ENCODE measurements at regions not wholly inside any gene's neighbourhood (a gene's known extent, or its start where the extent isn't known, plus 50 kb on each side); places are given as distances from the start of the nearest gene placed in this dataset.
A peak's percentile ranks its signal among the peaks of the same experiment; 100 is the strongest.

DNA sequence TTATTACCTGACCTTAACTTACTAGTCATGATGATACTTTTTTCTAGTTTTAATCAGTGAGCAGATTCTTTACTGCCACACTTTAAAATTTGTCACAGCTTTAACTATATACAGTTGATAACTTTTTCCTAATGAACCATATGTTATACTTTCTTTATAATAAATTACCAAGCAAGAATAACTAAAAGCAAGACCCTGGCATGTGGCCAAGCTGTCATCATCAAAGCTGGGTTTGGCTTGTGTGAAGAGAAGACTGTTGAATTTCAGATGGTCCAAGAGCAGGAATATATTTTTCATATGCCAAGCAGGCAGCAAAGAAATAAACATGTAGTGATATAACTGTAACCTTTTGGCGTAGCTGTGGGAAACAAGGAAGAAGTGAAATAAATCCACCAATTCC, 93.5 kb downstream of the PUS7L start:
- DNase-seq = peak in 1 of 2 experiments; percentile 25

DNA sequence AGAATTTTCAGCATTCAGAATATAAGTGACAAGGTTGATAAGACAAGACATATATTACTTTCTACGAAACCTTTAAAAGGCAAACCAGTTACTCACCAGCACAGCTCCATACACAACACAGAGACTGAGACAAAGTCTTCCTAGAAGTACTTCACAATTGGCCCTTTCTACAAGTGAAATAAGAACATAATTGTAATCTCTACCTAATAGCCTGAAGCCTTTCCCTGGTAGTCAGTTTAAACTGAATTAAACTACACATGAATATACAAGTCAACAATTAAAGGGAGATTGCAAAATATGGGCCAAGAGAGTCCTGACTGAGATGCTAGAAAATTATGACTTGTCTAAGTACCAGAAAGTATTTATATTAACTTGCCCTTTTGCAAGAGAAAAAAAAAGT, 95.9 kb downstream of the PUS7L start:
- DNase-seq = no peak

DNA sequence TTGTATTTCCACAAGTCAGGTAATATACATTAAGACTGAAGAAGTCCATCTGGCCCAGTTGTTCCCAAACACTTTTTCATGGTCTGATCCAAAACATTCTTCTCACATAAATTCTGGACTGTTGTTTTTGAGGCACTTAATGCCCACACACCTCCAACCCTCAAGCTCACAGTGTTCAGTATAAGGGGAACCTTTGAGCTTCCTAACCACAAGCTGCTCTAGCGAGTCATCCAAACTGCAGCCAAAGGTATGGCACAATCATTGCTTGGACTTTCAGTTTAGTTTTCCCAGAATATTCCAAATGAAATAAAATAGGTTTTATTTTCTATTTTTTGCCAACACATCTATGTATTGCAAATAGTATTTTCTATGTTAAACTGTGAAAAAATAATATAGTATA, 103.0 kb downstream of the PUS7L start:
- DNase-seq = no peak

DNA sequence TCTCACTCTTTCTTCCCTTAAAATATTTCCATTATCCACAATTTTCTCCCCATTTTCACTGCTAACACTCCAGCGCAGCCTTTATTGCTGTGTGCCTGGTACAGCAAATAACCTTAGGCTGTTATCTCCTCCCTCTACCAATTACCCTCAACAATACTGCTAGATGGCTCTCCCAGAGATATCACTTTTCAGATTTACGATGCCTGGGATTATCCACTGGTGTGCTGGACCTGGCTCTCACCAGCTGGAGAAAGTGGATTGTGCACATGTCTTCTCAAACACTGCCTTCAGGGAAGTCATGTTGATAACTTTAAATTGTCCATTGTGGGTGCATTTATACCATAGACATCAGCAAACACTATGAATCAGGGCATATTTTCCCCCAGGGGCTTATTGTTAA, 101.9 kb upstream of the ADAMTS20 start:
- no peak for DNase-seq

DNA sequence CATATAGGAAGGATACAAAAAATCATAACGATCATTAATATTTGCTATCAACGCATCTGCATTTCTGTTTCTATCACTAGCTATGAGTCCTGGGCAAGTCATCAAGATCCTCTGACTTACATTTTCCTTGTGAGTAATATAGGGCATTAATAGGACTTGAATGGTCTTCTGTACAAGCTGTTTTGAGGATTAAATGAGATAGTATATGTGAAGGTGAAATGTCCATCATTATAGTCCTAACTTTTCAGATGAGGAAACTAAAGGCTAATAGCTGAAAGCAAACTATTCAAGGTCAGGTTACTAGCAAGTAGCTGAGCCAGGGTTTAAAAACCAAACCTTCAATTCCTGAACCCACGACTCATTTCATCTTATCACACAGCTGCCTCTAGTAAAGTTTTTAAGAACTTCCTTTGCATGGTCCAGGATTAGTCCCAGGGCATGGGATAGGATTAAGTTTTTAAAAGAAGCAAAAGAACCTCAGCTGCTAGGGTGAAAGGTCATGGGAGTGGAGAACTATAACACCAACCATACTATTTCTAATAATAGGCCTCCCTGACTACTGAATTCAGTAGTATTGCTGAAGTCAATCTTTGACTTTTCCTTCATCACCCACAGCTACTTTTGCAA, 101.4 kb upstream of the ADAMTS20 start:
- DNase-seq = no peak

DNA sequence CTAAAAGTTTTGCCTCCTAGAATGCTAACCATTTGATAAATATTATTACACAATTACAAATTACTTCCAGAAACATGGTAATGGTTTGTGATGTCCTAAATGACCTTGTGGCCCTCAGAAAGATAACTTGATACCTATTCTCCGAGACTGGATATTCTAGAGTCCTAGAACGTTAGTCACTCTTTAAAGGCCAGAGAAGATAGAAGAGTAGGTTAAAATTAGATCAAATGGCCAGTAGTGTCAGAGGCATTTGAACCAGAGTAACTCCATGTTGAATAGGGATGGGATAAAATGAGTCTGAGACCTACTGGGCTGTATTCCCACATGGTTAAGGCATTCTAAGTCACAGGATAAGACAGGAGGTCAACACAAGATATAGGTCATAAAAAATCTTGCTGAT, 96.6 kb upstream of the ADAMTS20 start:
- DNase-seq = no peak

DNA sequence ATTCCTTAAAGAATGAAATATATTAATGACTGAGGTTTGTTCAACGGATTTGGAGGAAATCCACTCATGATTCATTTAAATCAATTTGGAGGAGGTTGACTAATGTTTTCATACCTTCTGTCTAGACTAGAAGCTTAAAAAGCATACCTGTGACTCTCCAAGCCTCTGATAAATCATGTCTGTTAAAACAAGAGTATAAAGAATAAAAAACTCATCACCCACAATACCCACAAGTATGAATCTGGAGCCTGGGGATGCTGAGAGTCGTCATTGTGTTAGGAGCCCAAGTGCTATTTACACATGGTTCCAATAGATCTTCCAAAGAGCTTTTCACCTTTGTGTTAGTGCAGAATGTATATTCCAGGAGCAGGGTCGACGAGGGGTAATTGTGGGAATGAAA, 86.8 kb upstream of the ADAMTS20 start:
- DNase-seq = no peak

DNA sequence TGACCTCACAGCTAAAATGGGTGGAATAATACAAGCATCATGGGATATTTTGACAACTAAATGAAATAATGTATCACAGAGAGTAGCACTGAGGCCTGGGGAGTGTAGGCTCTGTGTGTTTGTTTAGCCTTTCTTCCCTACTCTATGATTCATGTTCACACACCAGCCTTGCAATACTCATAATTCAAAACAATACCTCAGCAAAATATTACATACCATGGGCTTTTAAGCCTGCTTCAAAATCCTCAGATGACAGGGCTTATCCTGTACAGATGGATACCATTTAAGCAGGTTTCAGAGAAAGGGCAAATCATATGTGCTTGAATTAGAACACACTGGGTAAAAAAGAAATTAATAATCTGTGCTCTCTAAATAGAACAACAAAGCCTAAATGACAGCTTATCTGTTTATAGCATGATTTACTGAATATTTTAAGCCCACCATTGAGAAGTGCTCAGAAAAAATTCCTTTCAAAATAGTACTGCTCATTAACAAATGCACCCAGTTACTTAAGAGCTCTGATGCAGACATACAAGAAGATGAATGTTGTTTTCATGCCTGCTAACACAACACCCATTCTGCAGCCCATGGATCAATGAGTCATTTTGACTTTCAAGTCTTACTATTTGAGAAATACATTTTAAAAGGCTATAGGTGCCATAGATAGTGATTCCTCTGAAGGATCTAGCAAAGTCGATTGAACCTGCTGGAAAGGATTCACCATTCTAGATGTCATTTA, 84.9 kb upstream of the ADAMTS20 start:
- DNase-seq = no peak

DNA sequence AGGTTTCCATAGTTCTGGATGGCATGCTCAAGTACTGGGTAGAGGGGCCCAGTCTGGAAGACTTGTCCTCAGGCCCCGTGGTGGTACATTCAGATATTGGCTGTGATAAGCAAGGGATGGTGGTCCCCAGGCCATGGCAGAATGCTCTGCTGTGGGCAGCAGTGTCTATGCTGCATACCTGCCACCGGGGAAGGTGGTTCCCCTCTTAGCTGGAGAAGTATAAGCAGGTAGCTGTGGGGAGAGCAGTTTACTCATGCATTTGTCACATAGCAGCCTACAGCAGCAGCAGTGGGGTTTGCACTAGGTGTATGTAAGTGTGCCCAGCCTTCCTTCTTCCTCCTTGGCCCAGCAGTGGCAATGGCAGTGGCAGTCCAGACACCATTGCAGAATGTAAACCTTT, 69.3 kb upstream of the ADAMTS20 start:
- DNase-seq = no peak

DNA sequence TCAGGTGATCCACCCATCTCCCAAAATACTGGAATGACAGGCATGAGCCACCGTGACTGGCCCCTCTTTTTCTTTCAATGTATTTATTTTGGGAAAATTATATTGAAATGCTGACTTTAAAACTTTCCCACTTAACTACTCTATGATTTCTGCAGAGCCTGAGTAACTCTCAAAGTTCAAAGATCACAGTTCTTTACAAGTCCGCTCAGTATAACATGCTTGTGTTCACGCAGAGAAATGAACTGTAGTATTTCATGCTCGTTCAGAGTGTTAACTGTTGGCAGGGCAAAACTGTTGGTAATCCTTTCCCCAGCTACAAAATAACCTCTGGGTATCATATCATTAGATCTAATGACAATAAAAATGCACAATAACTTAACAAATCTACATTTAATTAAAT, 50.7 kb upstream of the ADAMTS20 start:
- no peak for DNase-seq
